Vagina (tissue), 2 donors: ENCODE measurements at regions not wholly inside any gene's neighbourhood (a gene's known extent, or its start where the extent isn't known, plus 50 kb on each side); places are given as distances from the start of the nearest gene placed in this dataset.
"Not testable (repeated sequence)": the region's sequence is repeated elsewhere in the genome, so short reads cannot be mapped to it uniquely, and the experiment has no call there.

Experiments
- DNase-seq, 2 donors: peaks; one replicate each; pipeline ENCODE4 v3.0.0-alpha.2; 2017; ENCODE audit errors: extremely low spot score in 2 of 2
- H3K27ac ChIP-seq: fragments of 200-600 bp; sonication (generic); one replicate; pipeline ENCODE4 v1.5.1; 2019
- H3K27me3 ChIP-seq: fragments of 200-600 bp; sonication (generic); one replicate; pipeline ENCODE4 v1.5.1; 2019
- H3K36me3 ChIP-seq, 2 donors: fragments of 200-600 bp; sonication (generic); one replicate each; pipeline ENCODE4 v1.5.1; 2017 to 2019
- H3K4me1 ChIP-seq: fragments of 200-600 bp; sonication (generic); one replicate; pipeline ENCODE4 v1.5.1; 2019
- H3K4me3 ChIP-seq, 2 donors: fragments of 200-600 bp; sonication (generic); 1 replicate in 1 of 2; 2 replicates in 1 of 2; pipeline ENCODE4 v1.5.1; 2016 to 2019
- H3K9me3 ChIP-seq: fragments of 200-600 bp; sonication (generic); one replicate; pipeline ENCODE4 v1.5.1; 2019
- CTCF ChIP-seq, 3 experiments: fragments of 450-650 bp in 2 of 3; fragments of 200-600 bp in 1 of 3; sonication (generic) in 1 of 3; IDR thresholded peaks; one replicate each; pipeline ENCODE4 v1.5.1; 2017 to 2019; ENCODE audit warnings: antibody characterized with exemption in 3 of 3, mild to moderate bottlenecking in 2 of 3, moderate library complexity in 2 of 3
- POLR2A ChIP-seq, 2 donors: fragments of 450-650 bp; IDR thresholded peaks; one replicate each; pipeline ENCODE4 v1.6.1; 2017; ENCODE audit warnings: antibody characterized with exemption in 2 of 2, mild to moderate bottlenecking in 2 of 2, moderate library complexity in 2 of 2
- POLR2AphosphoS5 ChIP-seq, 2 donors: sonication (generic); formaldehyde crosslinking; IDR thresholded peaks; one replicate each; pipeline ENCODE4 v1.9.0; 2017; ENCODE audit warnings: antibody characterized with exemption in 2 of 2, mild to moderate bottlenecking in 2 of 2, low read depth in 1 of 2; ENCODE audit not compliant: insufficient read depth in 1 of 2
- intact Hi-C: fragments of 100-400 bp; cut with DNase I; formaldehyde crosslinking; loops from one replicate; pipeline ENCODE4 v1.15.1; 2023

DNA sequence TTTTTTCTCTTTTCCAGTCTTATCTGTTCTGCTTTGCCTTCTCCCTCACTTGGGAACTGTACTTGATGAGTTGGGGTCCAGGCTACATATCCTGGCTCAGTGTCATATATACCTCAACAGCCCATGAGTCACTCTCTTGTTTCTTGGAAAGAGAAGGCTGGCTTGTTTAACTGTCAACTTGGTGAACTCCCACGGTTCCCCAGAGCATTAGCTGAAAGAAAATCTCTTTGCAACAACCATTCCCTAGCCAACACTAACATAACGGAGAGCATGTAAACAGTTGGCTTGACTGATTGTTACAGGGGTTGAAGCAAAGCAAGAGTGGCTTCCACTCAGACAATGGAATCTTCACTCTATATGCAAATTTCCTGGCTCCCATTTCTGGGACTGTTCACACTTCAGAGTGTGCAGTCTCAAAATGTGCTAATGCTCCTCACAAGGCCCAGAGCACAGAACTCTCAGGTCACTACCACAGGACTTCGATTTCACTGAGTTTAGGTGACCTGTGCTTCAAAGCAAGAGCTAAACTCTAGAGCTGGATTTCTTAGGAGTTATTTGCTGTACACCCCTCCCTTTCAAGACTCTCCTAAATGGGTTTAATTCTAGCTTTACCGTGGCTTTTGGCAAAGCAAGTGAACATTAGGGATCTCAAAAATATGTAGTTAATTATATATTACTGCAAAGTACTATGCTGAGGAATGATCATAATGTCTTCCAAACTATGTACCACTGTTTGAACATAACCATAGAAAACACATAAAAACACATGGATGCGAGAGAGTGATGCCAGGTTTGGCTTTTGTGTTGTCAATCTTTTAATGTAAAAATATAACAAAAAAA is 609.8 kb downstream of the RFPL4B start:
- intact Hi-C loops: no loop called here

GRCh38 chr6:112957536-112957916 is 610.4 kb downstream of the RFPL4B start:
- Histone ChIP-seq H3K36me3 (no peaks in the 10 kb centered on the region), H3K4me3 (no peak overlapping the region), H3K9me3 (no peaks in the 10 kb centered on the region), H3K4me1 (peaks cover 6% of the 10 kb centered on the region), H3K27ac (no peak overlapping the region), H3K27me3 (no peaks in the 10 kb centered on the region)
- no peak for TF ChIP-seq POLR2A (IDR thresholded peaks at IDR 0.05)
- no peak for TF ChIP-seq POLR2AphosphoS5 (IDR thresholded peaks at IDR 0.05; ENCODE audit: insufficient read depth in 1 of 2, low read depth in 1 of 2)
- no peak for TF ChIP-seq CTCF (IDR thresholded peaks at IDR 0.05)
- intact Hi-C loops: no loop called here
- no peak for DNase-seq

More for the DNA sequence above, 609.8 kb downstream of the RFPL4B start:
- Histone ChIP-seq H3K4me1 (peaks cover 6% of the 10 kb centered on the region), H3K36me3 (no peaks in the 10 kb centered on the region), H3K9me3 (no peaks in the 10 kb centered on the region), H3K4me3 (no peak overlapping the region), H3K27me3 (no peaks in the 10 kb centered on the region), H3K27ac (no peak overlapping the region)
- DNase-seq: no peak
- no peak for TF ChIP-seq POLR2A (IDR thresholded peaks at IDR 0.05)

GRCh38 chr6:112960130-112960529 is 613.0 kb downstream of the RFPL4B start:
- H3K4me1 ChIP-seq, intact Hi-C loops, H3K27me3 ChIP-seq, H3K9me3 ChIP-seq, H3K27ac ChIP-seq, DNase-seq, H3K36me3 ChIP-seq, H3K4me3 ChIP-seq: not testable (repeated sequence)

DNA sequence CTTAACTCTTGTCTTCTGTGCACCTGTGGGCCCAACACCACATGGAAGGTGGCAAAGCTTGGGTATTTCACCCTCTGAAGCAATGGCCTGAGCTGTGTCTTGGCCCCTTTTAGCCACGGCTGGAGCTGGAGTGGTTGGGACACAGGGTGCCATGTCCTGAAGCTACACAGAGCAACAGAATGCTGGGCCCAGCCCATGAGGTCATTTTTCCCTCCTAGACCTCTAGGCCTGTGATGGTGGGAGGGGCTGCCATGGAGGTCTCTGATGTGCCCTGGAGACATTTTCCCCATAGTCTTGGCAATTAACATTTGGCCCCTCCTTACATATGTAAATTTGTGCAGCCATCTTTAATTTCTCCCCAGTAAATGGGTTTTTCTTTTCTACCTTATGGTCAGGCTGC is 620.8 kb downstream of the RFPL4B start:
- TF ChIP-seq POLR2AphosphoS5 (IDR thresholded peaks at IDR 0.05; ENCODE audit: insufficient read depth in 1 of 2, low read depth in 1 of 2): no peak
- no peak for TF ChIP-seq POLR2A (IDR thresholded peaks at IDR 0.05)

DNA sequence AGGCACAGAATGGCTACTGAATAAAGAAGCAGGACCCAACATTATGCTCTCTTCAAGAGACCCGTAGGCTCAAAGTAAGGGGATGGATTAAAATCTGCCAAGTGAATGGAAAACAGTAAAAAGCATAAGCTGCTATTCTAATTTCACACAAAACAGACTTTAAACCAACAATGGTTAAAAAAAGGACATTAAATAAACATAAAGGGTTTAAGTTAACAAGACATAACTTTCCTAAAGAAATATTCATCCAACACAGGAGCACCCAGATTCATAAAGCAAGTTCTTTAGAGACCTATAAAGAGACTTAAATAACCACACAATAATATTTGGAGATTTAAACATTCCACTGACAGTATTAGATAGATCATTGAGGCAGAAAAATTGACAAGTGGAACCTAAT is 624.5 kb downstream of the RFPL4B start:
- DNase-seq: no peak
- intact Hi-C loops: no loop called here
- Histone ChIP-seq H3K4me3 (no peak overlapping the region), H3K27ac (no peak overlapping the region), H3K4me1 (no peaks in the 10 kb centered on the region), H3K27me3 (no peaks in the 10 kb centered on the region), H3K36me3 (no peaks in the 10 kb centered on the region), H3K9me3 (no peaks in the 10 kb centered on the region)
- TF ChIP-seq CTCF (IDR thresholded peaks at IDR 0.05): no peak
- TF ChIP-seq POLR2A (IDR thresholded peaks at IDR 0.05): no peak
- TF ChIP-seq POLR2AphosphoS5 (IDR thresholded peaks at IDR 0.05; ENCODE audit: insufficient read depth in 1 of 2, low read depth in 1 of 2): no peak

More for the DNA sequence above, 620.8 kb downstream of the RFPL4B start:
- Histone ChIP-seq H3K4me1 (no peaks in the 10 kb centered on the region), H3K9me3 (no peaks in the 10 kb centered on the region), H3K4me3 (no peak overlapping the region), H3K27ac (no peak overlapping the region), H3K27me3 (no peaks in the 10 kb centered on the region), H3K36me3 (no peaks in the 10 kb centered on the region)
- no peak for DNase-seq
- intact Hi-C loops: no loop called here

- H3K9me3 ChIP-seq, H3K27me3 ChIP-seq, H3K4me3 ChIP-seq, H3K27ac ChIP-seq, intact Hi-C loops, DNase-seq, H3K36me3 ChIP-seq, H3K4me1 ChIP-seq: not testable (repeated sequence)
These were observed 627.8 kb downstream of the RFPL4B start for GRCh38 chr6:112974931-112975330.

DNA sequence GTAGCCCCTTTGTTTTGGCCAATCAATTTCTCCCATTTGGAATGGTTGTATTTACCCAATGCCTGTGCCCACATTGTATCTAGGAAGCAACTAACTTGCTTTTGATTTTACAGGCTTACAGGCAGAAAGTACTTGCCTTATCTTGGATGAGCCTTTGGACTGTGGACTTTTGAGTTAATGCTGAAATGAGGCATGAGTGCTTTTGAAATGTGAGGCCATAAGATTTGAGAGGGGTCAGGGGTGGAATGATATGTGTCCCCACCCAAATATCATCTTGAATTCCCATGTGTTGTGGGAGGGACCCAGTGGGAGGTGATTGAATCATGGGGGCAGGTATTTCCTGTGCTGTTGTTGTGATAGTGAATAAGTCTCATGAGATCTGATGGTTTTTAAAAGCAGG is 629.4 kb downstream of the RFPL4B start:
- H3K36me3 ChIP-seq, DNase-seq, H3K4me1 ChIP-seq, H3K4me3 ChIP-seq, intact Hi-C loops, H3K27me3 ChIP-seq, H3K9me3 ChIP-seq, H3K27ac ChIP-seq: not testable (repeated sequence)
